Suprapubic skin (tissue), 4 donors: ENCODE measurements at regions not wholly inside any gene's neighbourhood (a gene's known extent, or its start where the extent isn't known, plus 50 kb on each side); places are given as distances from the start of the nearest gene placed in this dataset.

Experiments
- DNase-seq, 2 donors: peaks; one replicate each; pipeline ENCODE4 v3.0.0-alpha.2; 2019; ENCODE audit warnings: low spot score in 2 of 2
- H3K27ac ChIP-seq: fragments of 200-600 bp; sonication (generic); one replicate; pipeline ENCODE4 v1.5.1; 2019
- H3K27me3 ChIP-seq: fragments of 200-600 bp; sonication (generic); one replicate; pipeline ENCODE4 v1.5.1; 2019
- H3K36me3 ChIP-seq: fragments of 200-600 bp; sonication (generic); one replicate; pipeline ENCODE4 v1.5.1; 2019
- H3K4me1 ChIP-seq: fragments of 200-600 bp; sonication (generic); one replicate; pipeline ENCODE4 v1.5.1; 2019
- H3K4me3 ChIP-seq: fragments of 200-600 bp; sonication (generic); one replicate; pipeline ENCODE4 v1.5.1; 2019; ENCODE audit warnings: mild to moderate bottlenecking
- H3K9me3 ChIP-seq: fragments of 200-600 bp; sonication (generic); one replicate; pipeline ENCODE4 v1.5.1; 2019
- EP300 ChIP-seq: sonication (generic); formaldehyde crosslinking; IDR thresholded peaks from one replicate; pipeline ENCODE4 v1.6.1; 2017; ENCODE audit warnings: antibody characterized with exemption
- POLR2A ChIP-seq, 2 donors: fragments of 450-650 bp; IDR thresholded peaks; one replicate each; pipeline ENCODE4 v1.6.1; 2017; ENCODE audit warnings: antibody characterized with exemption in 2 of 2, mild to moderate bottlenecking in 2 of 2, moderate library complexity in 2 of 2
- POLR2AphosphoS5 ChIP-seq, 3 donors: sonication (generic); formaldehyde crosslinking; IDR thresholded peaks; one replicate each; pipeline ENCODE4 v1.6.1; 2017; ENCODE audit warnings: antibody characterized with exemption in 3 of 3
- WGBS: methylation state at CpG from one replicate; pipeline ENCODE4 v1.1.5; 2018; 5-methylcytosine and 5-hydroxymethylcytosine counted together
- TF ChIP-seq, protein P1 (sequence below), 2 donors: fragments of 200-600 bp in 1 of 2; fragments of 450-650 bp in 1 of 2; sonication (generic) in 1 of 2; IDR thresholded peaks; one replicate each; pipeline ENCODE4 v1.5.1; 2016 to 2019; ENCODE audit warnings: antibody characterized with exemption in 2 of 2, mild to moderate bottlenecking in 1 of 2, moderate library complexity in 1 of 2

- DNase-seq = no peak
- no peak overlapping the region for H3K4me3 ChIP-seq
- TF ChIP-seq POLR2AphosphoS5 (IDR thresholded peaks at IDR 0.05) (no peak), EP300 (no peak), POLR2A (IDR thresholded peaks at IDR 0.05) (no peak)
- TF ChIP-seq, protein P1, sequence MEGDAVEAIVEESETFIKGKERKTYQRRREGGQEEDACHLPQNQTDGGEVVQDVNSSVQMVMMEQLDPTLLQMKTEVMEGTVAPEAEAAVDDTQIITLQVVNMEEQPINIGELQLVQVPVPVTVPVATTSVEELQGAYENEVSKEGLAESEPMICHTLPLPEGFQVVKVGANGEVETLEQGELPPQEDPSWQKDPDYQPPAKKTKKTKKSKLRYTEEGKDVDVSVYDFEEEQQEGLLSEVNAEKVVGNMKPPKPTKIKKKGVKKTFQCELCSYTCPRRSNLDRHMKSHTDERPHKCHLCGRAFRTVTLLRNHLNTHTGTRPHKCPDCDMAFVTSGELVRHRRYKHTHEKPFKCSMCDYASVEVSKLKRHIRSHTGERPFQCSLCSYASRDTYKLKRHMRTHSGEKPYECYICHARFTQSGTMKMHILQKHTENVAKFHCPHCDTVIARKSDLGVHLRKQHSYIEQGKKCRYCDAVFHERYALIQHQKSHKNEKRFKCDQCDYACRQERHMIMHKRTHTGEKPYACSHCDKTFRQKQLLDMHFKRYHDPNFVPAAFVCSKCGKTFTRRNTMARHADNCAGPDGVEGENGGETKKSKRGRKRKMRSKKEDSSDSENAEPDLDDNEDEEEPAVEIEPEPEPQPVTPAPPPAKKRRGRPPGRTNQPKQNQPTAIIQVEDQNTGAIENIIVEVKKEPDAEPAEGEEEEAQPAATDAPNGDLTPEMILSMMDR (IDR thresholded peaks at IDR 0.05) = no peak
- H3K27me3 ChIP-seq = peaks cover 34% of the 10 kb centered on the region
- H3K36me3 ChIP-seq = no peaks in the 10 kb centered on the region
- no peaks in the 10 kb centered on the region for H3K4me1 ChIP-seq
- no peaks in the 10 kb centered on the region for H3K9me3 ChIP-seq
- 81% methylated on average over 9 of the region's 9 CpGs for WGBS
- H3K27ac ChIP-seq = no peak overlapping the region
These were observed 102.4 kb upstream of the CRHR1 start for GRCh38 chr17:45681706-45682105.

GRCh38 chr17:45686250-45686649, 97.9 kb upstream of the CRHR1 start:
- H3K9me3 ChIP-seq = no peaks in the 10 kb centered on the region
- H3K27me3 ChIP-seq = peaks cover 49% of the 10 kb centered on the region
- no peaks in the 10 kb centered on the region for H3K36me3 ChIP-seq
- TF ChIP-seq POLR2A (IDR thresholded peaks at IDR 0.05) = no peak
- TF ChIP-seq EP300 = no peak
- no peak for TF ChIP-seq POLR2AphosphoS5 (IDR thresholded peaks at IDR 0.05)
- TF ChIP-seq, protein P1 (IDR thresholded peaks at IDR 0.05) = no peak
- no peak overlapping the region for H3K27ac ChIP-seq
- H3K4me1 ChIP-seq = peaks cover 3% of the 10 kb centered on the region
- DNase-seq = no peak
- 91% methylated on average over 4 of the region's 4 CpGs for WGBS
- no peak overlapping the region for H3K4me3 ChIP-seq

DNA sequence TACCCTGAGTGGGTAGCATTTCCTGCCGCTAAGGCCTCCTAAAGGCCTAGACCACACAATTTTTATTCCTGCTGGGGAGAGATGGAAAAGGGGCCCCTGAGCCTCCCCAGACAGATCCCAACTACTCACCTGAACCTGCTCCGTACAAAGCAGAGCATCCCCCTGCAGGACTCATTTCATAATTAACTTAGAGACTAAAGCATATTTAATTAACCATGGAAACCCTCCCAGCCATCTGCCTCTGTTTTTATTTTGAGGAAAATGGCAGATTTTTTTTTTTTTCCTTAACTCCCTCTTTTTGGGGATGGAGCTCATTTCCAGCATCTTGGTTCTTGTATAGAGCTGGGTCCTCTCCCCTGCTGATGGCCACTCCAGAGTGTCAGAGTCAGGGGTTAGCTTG, 96.5 kb upstream of the CRHR1 start:
- peaks cover 55% of the 10 kb centered on the region for H3K27me3 ChIP-seq
- TF ChIP-seq POLR2AphosphoS5 (IDR thresholded peaks at IDR 0.05) = no peak
- TF ChIP-seq, protein P1 (IDR thresholded peaks at IDR 0.05) = no peak
- no peak for TF ChIP-seq POLR2A (IDR thresholded peaks at IDR 0.05)
- no peaks in the 10 kb centered on the region for H3K9me3 ChIP-seq
- H3K4me3 ChIP-seq = no peak overlapping the region
- no peak for DNase-seq
- peaks cover 3% of the 10 kb centered on the region for H3K4me1 ChIP-seq
- no peak overlapping the region for H3K27ac ChIP-seq
- no peaks in the 10 kb centered on the region for H3K36me3 ChIP-seq
- WGBS = 76% methylated on average over 2 of the region's 2 CpGs

DNA sequence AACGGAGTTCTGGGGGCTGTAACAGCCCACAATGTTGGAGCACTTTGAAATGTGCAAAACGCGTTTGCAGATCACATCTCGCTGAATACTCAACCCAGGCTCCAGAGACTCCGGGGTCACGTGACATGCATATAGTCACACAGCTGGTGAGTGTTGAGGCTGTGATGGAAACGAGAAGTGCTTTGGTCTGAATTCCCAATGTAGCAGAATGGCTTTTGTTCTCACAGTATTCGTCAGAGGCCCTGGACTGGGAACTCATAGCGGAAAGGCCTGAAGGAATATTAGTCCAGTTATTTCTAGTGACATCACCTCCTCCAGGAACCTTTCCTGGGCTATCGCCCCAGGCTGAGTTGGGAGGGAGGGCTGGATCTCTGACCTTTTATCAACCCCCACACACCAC, 95.8 kb upstream of the CRHR1 start:
- Histone ChIP-seq H3K9me3 (no peaks in the 10 kb centered on the region), H3K4me1 (peaks cover 3% of the 10 kb centered on the region), H3K27me3 (peaks cover 55% of the 10 kb centered on the region), H3K36me3 (no peaks in the 10 kb centered on the region), H3K4me3 (no peak overlapping the region), H3K27ac (no peak overlapping the region)
- DNase-seq = no peak
- TF ChIP-seq POLR2A (IDR thresholded peaks at IDR 0.05) (no peak), POLR2AphosphoS5 (IDR thresholded peaks at IDR 0.05) (no peak), EP300 (no peak)
- TF ChIP-seq, protein P1 (IDR thresholded peaks at IDR 0.05) = no peak
- WGBS = 74% methylated on average over 10 of the region's 10 CpGs

- peaks cover 55% of the 10 kb centered on the region for H3K27me3 ChIP-seq
- WGBS = 92% methylated on average over 7 of the region's 7 CpGs
These were observed 95.3 kb upstream of the CRHR1 start for GRCh38 chr17:45688820-45689219.

More at GRCh38 chr17:45688820-45689219, 95.3 kb upstream of the CRHR1 start:
- no peak overlapping the region for H3K4me3 ChIP-seq
- H3K9me3 ChIP-seq = no peaks in the 10 kb centered on the region
- H3K27ac ChIP-seq = no peak overlapping the region
- no peak for DNase-seq
- TF ChIP-seq, protein P1 (IDR thresholded peaks at IDR 0.05) = no peak
- TF ChIP-seq POLR2A (IDR thresholded peaks at IDR 0.05) (no peak), POLR2AphosphoS5 (IDR thresholded peaks at IDR 0.05) (no peak), EP300 (no peak)
- no peaks in the 10 kb centered on the region for H3K36me3 ChIP-seq
- peaks cover 3% of the 10 kb centered on the region for H3K4me1 ChIP-seq
